Panc1 (cell line): ENCODE measurements at regions not wholly inside any gene's neighbourhood (a gene's known extent, or its start where the extent isn't known, plus 50 kb on each side); places are given as distances from the start of the nearest gene placed in this dataset.
"Not testable (repeated sequence)": the region's sequence is repeated elsewhere in the genome, so short reads cannot be mapped to it uniquely, and the experiment has no call there.

ENCODE experiments used
- POLR2AphosphoS5 ChIP-seq: IDR thresholded peaks from 2 replicates; pipeline ENCODE4 v1.6.1; 2012; ENCODE audit warnings: mild to moderate bottlenecking, low read depth, low read length, moderate library complexity
- SIN3A ChIP-seq: IDR thresholded peaks from 2 replicates; pipeline ENCODE4 v1.6.1; 2012; ENCODE audit warnings: low read depth, mild to moderate bottlenecking, low read length, moderate library complexity, borderline replicate concordance; ENCODE audit not compliant: insufficient read depth
- TCF7L2 ChIP-seq: IDR thresholded peaks from 2 replicates; pipeline ENCODE4 v1.6.1; 2011; ENCODE audit warnings: mild to moderate bottlenecking, low read depth, low read length, inconsistent platforms
- TF ChIP-seq, protein P1 (sequence below): fragments of 450-650 bp; IDR thresholded peaks from 2 replicates; pipeline ENCODE4 v1.5.1; 2017; ENCODE audit warnings: mild to moderate bottlenecking
- TF ChIP-seq, protein P2 (sequence below), 2 experiments: IDR thresholded peaks; 2 replicates each; pipeline ENCODE4 v1.6.1; 2011 to 2012; ENCODE audit warnings: low read depth in 2 of 2, control low read depth in 1 of 2, low read length in 1 of 2, mild to moderate bottlenecking in 1 of 2, moderate library complexity in 1 of 2; ENCODE audit not compliant: insufficient read depth in 1 of 2

- not testable (repeated sequence) for TF ChIP-seq POLR2AphosphoS5, SIN3A, TCF7L2
- TF ChIP-seq, protein P1, sequence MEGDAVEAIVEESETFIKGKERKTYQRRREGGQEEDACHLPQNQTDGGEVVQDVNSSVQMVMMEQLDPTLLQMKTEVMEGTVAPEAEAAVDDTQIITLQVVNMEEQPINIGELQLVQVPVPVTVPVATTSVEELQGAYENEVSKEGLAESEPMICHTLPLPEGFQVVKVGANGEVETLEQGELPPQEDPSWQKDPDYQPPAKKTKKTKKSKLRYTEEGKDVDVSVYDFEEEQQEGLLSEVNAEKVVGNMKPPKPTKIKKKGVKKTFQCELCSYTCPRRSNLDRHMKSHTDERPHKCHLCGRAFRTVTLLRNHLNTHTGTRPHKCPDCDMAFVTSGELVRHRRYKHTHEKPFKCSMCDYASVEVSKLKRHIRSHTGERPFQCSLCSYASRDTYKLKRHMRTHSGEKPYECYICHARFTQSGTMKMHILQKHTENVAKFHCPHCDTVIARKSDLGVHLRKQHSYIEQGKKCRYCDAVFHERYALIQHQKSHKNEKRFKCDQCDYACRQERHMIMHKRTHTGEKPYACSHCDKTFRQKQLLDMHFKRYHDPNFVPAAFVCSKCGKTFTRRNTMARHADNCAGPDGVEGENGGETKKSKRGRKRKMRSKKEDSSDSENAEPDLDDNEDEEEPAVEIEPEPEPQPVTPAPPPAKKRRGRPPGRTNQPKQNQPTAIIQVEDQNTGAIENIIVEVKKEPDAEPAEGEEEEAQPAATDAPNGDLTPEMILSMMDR, result 0 out of 2 replicates have a peak, but pooled peaks have one; percentile 6
- TF ChIP-seq, protein P2, sequence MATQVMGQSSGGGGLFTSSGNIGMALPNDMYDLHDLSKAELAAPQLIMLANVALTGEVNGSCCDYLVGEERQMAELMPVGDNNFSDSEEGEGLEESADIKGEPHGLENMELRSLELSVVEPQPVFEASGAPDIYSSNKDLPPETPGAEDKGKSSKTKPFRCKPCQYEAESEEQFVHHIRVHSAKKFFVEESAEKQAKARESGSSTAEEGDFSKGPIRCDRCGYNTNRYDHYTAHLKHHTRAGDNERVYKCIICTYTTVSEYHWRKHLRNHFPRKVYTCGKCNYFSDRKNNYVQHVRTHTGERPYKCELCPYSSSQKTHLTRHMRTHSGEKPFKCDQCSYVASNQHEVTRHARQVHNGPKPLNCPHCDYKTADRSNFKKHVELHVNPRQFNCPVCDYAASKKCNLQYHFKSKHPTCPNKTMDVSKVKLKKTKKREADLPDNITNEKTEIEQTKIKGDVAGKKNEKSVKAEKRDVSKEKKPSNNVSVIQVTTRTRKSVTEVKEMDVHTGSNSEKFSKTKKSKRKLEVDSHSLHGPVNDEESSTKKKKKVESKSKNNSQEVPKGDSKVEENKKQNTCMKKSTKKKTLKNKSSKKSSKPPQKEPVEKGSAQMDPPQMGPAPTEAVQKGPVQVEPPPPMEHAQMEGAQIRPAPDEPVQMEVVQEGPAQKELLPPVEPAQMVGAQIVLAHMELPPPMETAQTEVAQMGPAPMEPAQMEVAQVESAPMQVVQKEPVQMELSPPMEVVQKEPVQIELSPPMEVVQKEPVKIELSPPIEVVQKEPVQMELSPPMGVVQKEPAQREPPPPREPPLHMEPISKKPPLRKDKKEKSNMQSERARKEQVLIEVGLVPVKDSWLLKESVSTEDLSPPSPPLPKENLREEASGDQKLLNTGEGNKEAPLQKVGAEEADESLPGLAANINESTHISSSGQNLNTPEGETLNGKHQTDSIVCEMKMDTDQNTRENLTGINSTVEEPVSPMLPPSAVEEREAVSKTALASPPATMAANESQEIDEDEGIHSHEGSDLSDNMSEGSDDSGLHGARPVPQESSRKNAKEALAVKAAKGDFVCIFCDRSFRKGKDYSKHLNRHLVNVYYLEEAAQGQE (IDR thresholded peaks at IDR 0.05; ENCODE audit: insufficient read depth in 1 of 2, low read depth in 2 of 2, low read length in 1 of 2), result not testable (repeated sequence)
Measured at GRCh38 chr9:42470577-42470976, 287.1 kb downstream of the SPATA31A6 start.
